Activated naive CD4-positive, alpha-beta T cell treated with anti-CD3 and anti-CD28 coated beads, Interleukin-2, amount 50 U/mL, for 72 hours (primary cell): ENCODE measurements at regions not wholly inside any gene's neighbourhood (a gene's known extent, or its start where the extent isn't known, plus 50 kb on each side); places are given as distances from the start of the nearest gene placed in this dataset.

ENCODE experiments used
- ATAC-seq, 2 donors: fragments of 150-1000 bp; cut with Tn5 transposase; 2 replicates each; pipeline ENCODE4 v1.10.0; 2021; ENCODE audit warnings: mild to moderate bottlenecking in 2 of 2, moderate library complexity in 2 of 2
- DNase-seq, 2 donors: peaks; one replicate each; pipeline ENCODE4 v3.0.0; 2021 to 2022; ENCODE audit warnings: low spot score in 2 of 2
- H3K27ac Mint-ChIP-seq, 2 donors: one replicate each; pipeline ENCODE4 v1.8.0; 2022; ENCODE audit warnings: mild to moderate bottlenecking in 2 of 2, mixed read lengths in 2 of 2
- H3K36me3 Mint-ChIP-seq, 2 donors: one replicate each; pipeline ENCODE4 v1.8.0; 2022; ENCODE audit warnings: mixed read lengths in 2 of 2
- H3K9me3 Mint-ChIP-seq, 2 donors: one replicate each; pipeline ENCODE4 v1.8.0; 2022; ENCODE audit warnings: mixed read lengths in 2 of 2

- H3K27ac Mint-ChIP-seq, result no peak overlapping the region
- no peak for DNase-seq
- H3K36me3 Mint-ChIP-seq, result peaks cover 0 to 7% of the 10 kb centered on the region in 2 donors
- peaks cover 10 to 11% of the 10 kb centered on the region in 2 donors for H3K9me3 Mint-ChIP-seq
- no peak for ATAC-seq
Observed at GRCh38 chr4:142954415-142954814, 108.3 kb upstream of the INPP4B start.

GRCh38 chr4:142955501-142955900 is 109.4 kb upstream of the INPP4B start:
- no peak overlapping the region for H3K27ac Mint-ChIP-seq
- ATAC-seq, result no peak
- H3K9me3 Mint-ChIP-seq, result peaks cover 10 to 11% of the 10 kb centered on the region in 2 donors
- H3K36me3 Mint-ChIP-seq, result peaks cover 0 to 7% of the 10 kb centered on the region in 2 donors
- no peak for DNase-seq

GRCh38 chr4:142959173-142959572 is 113.1 kb upstream of the INPP4B start:
- ATAC-seq, result no peak
- Mint-ChIP-seq H3K27ac (no peak overlapping the region), H3K36me3 (peaks cover 0 to 7% of the 10 kb centered on the region in 2 donors), H3K9me3 (peaks cover 8% of the 10 kb centered on the region in 2 donors)
- no peak for DNase-seq

- no peak overlapping the region for H3K27ac Mint-ChIP-seq
- H3K9me3 Mint-ChIP-seq, result peaks cover 2 to 3% of the 10 kb centered on the region in 2 donors
- ATAC-seq (no peak), DNase-seq (no peak)
- peaks cover 0 to 3% of the 10 kb centered on the region in 2 donors for H3K36me3 Mint-ChIP-seq
Observed at GRCh38 chr4:142960126-142960525, 114.0 kb upstream of the INPP4B start.

- no peak for DNase-seq
- H3K9me3 Mint-ChIP-seq, result no peaks in the 10 kb centered on the region
- H3K27ac Mint-ChIP-seq, result no peak overlapping the region
- ATAC-seq, result no peak
- H3K36me3 Mint-ChIP-seq, result no peaks in the 10 kb centered on the region
Observed at GRCh38 chr4:142960867-142961644, 115.0 kb upstream of the INPP4B start.

GRCh38 chr4:142961866-142962265 is 115.8 kb upstream of the INPP4B start:
- no peak for ATAC-seq
- Mint-ChIP-seq H3K36me3 (no peaks in the 10 kb centered on the region), H3K9me3 (no peaks in the 10 kb centered on the region), H3K27ac (no peak overlapping the region)
- DNase-seq, result no peak

GRCh38 chr4:142974328-142974727 is 128.2 kb upstream of the INPP4B start:
- DNase-seq (no peak), ATAC-seq (no peak)
- no peak overlapping the region for H3K27ac Mint-ChIP-seq
- H3K9me3 Mint-ChIP-seq, result no peaks in the 10 kb centered on the region
- H3K36me3 Mint-ChIP-seq, result no peaks in the 10 kb centered on the region

- ATAC-seq (no peak), DNase-seq (no peak)
- Mint-ChIP-seq H3K36me3 (no peaks in the 10 kb centered on the region), H3K27ac (no peak overlapping the region), H3K9me3 (no peaks in the 10 kb centered on the region)
Observed at GRCh38 chr4:142975618-142976017, 129.5 kb upstream of the INPP4B start.

- H3K36me3 Mint-ChIP-seq, result no peaks in the 10 kb centered on the region
- no peak overlapping the region for H3K27ac Mint-ChIP-seq
- no peak for DNase-seq
- H3K9me3 Mint-ChIP-seq, result no peaks in the 10 kb centered on the region
- no peak for ATAC-seq
Observed at GRCh38 chr4:142976482-142976881, 130.4 kb upstream of the INPP4B start.

- ATAC-seq, result no peak
- no peaks in the 10 kb centered on the region for H3K9me3 Mint-ChIP-seq
- no peak overlapping the region for H3K27ac Mint-ChIP-seq
- no peak for DNase-seq
- H3K36me3 Mint-ChIP-seq, result no peaks in the 10 kb centered on the region
Observed at GRCh38 chr4:142977182-142977581, 131.1 kb upstream of the INPP4B start.

- Mint-ChIP-seq H3K27ac (no peak overlapping the region), H3K36me3 (no peaks in the 10 kb centered on the region), H3K9me3 (peaks cover 4 to 5% of the 10 kb centered on the region in 2 donors)
- ATAC-seq (no peak), DNase-seq (no peak)
Observed at GRCh38 chr4:142983065-142983464, 137.0 kb upstream of the INPP4B start.

GRCh38 chr4:142983589-142983988 is 137.5 kb upstream of the INPP4B start:
- no peaks in the 10 kb centered on the region for H3K36me3 Mint-ChIP-seq
- H3K27ac Mint-ChIP-seq, result no peak overlapping the region
- peaks cover 4 to 5% of the 10 kb centered on the region in 2 donors for H3K9me3 Mint-ChIP-seq
- DNase-seq (no peak), ATAC-seq (no peak)

- DNase-seq, result no peak
- Mint-ChIP-seq H3K9me3 (peaks cover 4 to 11% of the 10 kb centered on the region in 2 donors), H3K36me3 (no peaks in the 10 kb centered on the region), H3K27ac (no peak overlapping the region)
- no peak for ATAC-seq
Observed at GRCh38 chr4:142984871-142985585, 138.9 kb upstream of the INPP4B start.

- Mint-ChIP-seq H3K36me3 (peaks cover 0 to 4% of the 10 kb centered on the region in 2 donors), H3K27ac (no peak overlapping the region), H3K9me3 (peaks cover 9 to 11% of the 10 kb centered on the region in 2 donors)
- ATAC-seq (no peak), DNase-seq (no peak)
Observed at GRCh38 chr4:143016171-143016570, 168.5 kb upstream of the USP38 start.

- H3K36me3 Mint-ChIP-seq, result peaks cover 0 to 4% of the 10 kb centered on the region in 2 donors
Observed at GRCh38 chr4:143017210-143017609, 167.5 kb upstream of the USP38 start.

GRCh38 chr4:143019351-143019750 is 165.4 kb upstream of the USP38 start:
- ATAC-seq (no peak), DNase-seq (no peak)
- peaks cover 0 to 4% of the 10 kb centered on the region in 2 donors for H3K36me3 Mint-ChIP-seq
- H3K27ac Mint-ChIP-seq, result no peak overlapping the region
- peaks cover 5 to 8% of the 10 kb centered on the region in 2 donors for H3K9me3 Mint-ChIP-seq

More at GRCh38 chr4:143017210-143017609, 167.5 kb upstream of the USP38 start:
- ATAC-seq, result no peak
- H3K9me3 Mint-ChIP-seq, result peaks cover 5 to 8% of the 10 kb centered on the region in 2 donors
- no peak overlapping the region for H3K27ac Mint-ChIP-seq
- DNase-seq, result no peak

GRCh38 chr4:143021384-143021783 is 163.3 kb upstream of the USP38 start:
- ATAC-seq, result no peak
- no peaks in the 10 kb centered on the region for H3K36me3 Mint-ChIP-seq
- DNase-seq, result no peak
- H3K9me3 Mint-ChIP-seq, result no peaks in the 10 kb centered on the region
- no peak overlapping the region for H3K27ac Mint-ChIP-seq
